ENCODE measurements at regions not wholly inside any gene's neighbourhood (a gene's known extent, or its start where the extent isn't known, plus 50 kb on each side); places are given as distances from the start of the nearest gene placed in this dataset.

- TF ChIP-seq CTCF (IDR thresholded peaks at IDR 0.05) (no peak), POLR2AphosphoS5 (IDR thresholded peaks at IDR 0.05) (no peak)
Measured at GRCh38 chr7:69187824-69188333, 410.4 kb upstream of the AUTS2 start.

Data from gastroesophageal sphincter (tissue), 3 donors.